GM04504 (cell line): ENCODE measurements at regions not wholly inside any gene's neighbourhood (a gene's known extent, or its start where the extent isn't known, plus 50 kb on each side); places are given as distances from the start of the nearest gene placed in this dataset.

Source experiments
- DNase-seq: peaks from one replicate; pipeline ENCODE4 v3.0.0-alpha.2; 2012; ENCODE audit warnings: low read depth

DNA sequence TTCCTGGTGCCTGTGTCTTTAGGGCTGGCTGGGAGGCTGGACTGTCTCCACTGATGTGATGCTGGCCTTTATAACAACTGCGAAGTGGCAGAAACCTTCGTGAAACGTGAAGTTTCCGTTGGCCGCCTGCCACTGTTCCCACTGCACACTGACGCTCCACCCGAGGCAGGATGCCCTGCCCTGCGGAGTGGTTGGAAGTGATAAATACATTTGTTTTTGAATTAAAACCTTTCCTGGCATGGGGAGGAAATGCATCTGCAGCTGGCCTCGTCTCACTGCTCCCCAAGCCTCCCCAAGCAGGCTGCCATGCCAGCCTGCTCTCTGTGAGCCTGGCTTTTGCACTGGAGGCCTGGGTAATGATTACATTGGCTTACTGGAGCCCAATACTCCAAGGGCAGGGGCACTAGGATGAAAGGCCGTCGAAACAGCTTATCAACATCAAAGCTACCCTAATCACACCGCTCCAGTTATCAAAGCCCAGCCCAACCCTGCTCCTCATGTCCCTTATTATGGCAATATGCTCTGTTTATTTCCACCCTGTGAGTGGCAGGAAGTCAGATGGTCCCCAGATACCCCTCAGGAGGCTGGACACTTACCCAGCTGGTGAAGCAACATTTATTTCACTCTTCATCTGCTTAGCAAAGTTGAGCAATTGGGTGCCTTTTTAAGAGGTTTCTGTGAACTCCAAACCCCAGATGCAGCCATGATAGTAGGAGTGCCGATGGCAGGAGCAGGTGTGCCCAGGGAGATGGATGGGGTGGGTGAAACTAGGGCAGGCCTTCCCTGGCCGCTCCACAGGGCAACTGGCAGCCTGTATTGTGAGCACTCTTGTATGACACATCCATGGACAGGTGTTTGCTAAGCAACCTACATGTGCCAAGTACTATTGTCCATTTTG, 97.4 kb upstream of the ITGA6 start:
- DNase-seq: no peak

DNA sequence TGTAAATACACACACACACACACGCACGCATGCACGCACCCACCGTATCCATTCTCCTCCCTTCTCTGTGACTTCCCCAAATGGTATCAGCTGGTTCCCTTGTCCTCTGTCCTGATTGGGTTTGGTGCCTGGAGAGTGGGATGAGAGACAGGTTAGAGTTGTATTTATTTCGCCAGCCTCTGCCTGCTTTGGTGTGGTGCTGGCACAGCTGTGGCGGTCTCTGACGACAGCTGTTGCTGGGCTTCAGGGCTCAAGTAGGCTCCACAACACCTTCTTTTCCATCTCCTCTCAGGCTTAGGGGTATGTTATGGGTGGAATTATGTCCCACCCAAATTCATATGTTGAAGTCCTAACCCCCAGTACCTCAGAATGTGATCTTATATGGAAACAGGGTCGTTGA, 94.9 kb upstream of the ITGA6 start:
- no peak for DNase-seq

DNA sequence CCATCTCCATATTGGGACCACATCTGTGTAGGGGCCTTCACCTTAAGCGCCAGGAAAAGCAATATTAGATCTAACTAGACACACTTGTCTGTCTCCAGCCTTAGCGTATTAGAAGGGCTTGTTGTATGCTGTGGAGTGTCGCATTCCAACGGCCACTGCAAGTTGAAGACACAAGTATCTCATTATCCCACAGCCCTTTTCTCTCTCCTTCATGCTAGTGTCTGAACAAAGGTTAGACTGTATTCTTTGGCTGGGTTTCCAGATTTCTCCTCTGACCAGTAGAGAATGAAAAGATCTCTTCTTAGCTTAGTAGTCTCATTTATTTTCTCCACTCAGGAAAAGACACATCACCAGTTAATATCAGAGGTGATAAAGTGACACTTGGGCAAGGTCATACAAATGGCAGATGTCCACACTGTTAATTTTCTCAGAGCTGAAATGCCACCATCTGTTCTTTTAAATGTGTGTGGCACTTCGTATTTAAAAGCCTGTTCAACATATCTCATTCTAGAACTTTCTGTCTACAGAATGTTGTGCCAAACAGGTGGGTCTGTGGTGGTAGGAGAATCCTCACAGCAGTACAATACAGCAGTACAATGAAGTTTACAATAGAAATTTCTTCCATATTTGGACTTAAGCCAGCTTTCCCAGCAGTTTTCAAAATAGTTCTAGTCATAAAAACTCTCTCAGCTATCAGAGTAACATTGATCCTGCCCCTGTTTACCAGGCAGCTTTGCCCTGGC, 94.0 kb upstream of the ITGA6 start:
- no peak for DNase-seq

DNA sequence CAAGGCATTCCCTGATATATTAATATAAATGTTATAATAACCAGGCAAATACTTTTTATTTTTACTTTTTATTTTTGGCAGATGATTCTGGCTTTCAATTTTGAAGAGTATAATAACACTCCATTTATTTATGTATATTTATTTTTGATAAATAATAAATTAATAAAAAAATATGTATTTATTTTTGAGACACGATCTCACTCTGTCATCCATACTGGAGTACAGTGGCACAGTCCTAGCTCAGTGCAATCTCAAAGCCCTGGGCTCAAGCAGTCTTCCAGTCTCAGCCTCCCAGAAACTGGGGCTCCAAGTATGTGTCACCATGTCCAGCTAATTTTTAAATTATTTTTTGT, 93.4 kb upstream of the ITGA6 start:
- DNase-seq: no peak

DNA sequence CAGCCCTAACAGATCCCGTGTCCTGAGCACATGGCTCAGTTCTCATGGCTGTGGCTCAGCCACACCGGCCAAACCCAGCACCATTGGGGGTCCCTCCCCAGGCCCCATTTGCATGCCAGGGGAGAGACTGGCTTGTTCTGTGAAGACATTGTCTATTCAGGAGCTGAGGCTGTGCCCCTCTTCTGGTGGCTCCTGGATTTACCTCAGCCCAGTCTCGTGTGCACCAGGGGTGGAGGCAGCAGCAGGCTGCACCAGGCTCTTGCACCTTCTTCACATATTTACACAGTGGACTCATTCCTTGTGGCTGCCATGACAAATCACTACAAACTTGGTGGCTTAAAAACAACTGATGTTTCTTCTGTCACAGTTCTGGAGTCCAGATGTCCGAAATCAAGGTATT, 92.4 kb upstream of the ITGA6 start:
- DNase-seq: no peak

DNA sequence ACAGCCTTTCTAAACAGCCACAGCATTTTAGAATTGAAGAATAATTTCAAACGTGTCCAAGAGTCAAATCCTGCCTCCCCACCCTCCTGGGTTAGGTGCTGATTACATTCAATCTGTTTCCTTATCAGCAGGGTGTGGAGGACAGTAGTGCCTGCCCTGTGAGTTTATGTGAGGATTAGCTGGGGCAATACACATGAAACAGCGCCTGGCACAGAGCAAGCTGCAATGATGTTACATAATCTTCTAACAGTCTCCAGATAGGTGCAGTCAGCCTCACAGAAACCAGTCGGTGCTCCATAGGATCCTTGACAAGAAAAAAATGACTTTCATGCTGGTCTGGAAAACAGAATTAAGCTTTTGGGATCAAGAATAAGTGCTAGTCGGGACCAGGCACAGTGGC, 91.7 kb upstream of the ITGA6 start:
- DNase-seq: no peak

DNA sequence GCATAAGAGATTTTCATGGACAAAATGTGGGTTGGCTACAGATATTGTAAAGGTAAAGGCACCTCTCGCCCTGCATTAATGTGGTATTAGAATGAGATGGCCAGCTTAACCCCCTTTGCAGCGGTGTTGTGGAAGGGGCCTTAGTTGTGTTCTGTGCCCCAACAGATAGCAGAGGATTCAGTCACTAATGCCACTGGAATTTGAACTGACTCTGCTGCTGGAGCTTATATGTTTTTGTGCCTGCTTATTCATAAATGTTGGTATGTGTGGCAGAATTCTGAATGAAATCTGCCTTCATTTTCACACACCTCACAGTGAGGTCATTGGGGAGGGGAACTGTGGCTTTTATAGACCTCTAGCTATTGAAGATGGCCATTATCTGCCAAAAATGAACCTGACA, 90.7 kb upstream of the ITGA6 start:
- DNase-seq: no peak

DNA sequence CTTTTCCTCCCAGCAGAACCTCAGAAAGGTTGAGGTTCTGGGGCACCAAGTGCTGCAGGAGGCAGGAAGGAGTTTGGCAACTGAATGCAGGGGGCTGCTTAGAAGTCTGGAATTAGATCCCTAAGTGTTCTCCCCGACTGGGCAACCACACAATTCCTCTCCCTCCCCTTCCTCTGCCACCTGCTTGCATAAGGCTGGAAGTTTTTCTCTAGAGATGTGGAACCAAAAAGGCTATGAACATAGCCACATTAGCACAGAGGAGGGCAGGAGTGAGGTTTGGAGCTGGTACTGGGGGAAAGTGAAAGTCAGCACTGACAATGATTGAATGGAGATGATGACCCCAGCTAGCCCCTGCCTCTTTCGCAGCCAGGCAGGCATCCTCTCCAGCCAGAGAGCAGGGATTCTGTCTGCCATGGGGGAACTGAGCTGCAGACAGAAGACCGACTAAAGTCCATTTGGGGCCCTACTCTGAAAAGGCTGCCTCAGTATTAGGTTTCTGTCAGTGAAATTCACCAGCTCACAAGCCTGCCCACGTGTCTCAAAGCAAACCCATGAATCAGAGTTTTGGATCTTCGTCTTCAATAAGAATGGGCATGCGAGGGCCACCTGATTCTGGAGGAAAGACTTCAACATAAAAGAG, 87.9 kb upstream of the ITGA6 start:
- DNase-seq: no peak

DNA sequence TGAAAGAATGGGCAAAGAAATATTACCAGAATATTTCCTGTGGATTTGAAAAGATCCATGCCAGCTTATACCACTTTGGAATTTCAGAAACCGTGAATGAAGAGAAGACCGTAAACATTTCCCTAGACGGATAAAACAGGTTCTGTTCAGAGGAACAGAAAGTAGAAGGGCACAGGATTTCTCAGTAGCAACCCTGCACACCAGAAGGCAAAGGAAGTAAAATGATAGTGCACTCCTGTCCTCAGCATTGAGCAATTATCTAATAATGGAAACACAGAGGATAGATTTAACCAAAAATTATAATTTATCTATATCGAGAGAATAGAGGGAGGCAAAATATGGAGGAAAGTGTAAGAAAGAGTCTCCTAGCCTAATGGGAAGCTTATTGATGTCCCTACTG, 87.0 kb upstream of the ITGA6 start:
- DNase-seq: no peak

DNA sequence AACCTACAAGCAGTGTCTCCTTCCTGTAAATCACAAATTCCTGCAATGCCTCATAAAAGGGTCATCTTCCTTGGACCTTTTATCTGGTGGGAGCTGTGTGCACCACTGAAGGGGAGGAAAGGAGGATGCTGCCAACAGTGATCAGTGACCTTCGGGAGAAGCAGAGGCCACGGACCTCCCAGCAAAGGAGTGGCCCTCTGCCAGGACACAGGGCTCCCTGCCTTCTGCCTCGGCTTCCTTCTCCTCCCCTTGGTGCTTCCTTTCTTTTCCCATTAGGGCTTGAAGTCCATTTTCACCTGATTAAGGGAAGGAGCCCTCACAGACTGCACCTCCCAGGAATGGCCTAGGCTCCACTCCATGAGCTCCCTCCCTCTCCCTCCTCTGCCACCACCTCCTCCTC, 85.3 kb upstream of the ITGA6 start:
- DNase-seq: no peak

DNA sequence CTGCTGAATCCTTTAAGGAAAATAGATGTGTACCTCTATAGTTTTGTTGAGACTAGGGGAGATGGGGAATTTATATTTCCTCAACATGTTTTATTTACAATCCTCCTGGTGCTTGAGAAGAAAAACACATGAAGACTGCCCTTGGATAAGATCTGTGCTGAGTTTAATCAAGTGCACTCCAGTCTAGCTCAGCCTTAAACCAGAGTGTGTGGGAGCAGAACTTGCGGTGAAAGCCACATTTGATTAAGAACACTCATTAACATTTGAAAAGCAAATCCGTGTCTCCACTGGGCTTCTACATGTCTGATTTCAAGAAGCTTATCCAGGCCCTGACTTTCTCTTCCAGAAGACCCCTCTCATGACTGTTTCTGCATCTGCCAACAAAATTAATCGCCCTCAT, 84.8 kb upstream of the ITGA6 start:
- no peak for DNase-seq

DNA sequence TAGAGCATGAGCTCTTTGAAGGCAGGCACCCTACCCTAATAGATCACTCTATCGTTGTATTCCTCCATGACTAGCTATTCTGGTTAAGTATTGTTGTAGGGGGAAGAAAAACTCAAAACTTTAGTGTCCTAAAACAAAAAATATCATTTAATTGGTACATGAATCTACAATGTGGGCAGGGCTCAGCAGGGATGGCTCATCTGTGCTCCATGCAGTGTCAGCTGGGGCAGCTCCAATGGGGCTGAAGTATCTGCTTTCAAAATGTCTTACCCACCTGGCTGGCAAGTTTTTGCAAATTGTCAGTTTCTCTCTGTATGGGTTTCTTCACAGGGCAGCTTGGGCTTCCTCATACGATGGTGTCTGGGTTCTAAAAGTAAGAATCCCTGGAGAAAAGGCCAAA, 83.2 kb upstream of the ITGA6 start:
- DNase-seq: no peak

DNA sequence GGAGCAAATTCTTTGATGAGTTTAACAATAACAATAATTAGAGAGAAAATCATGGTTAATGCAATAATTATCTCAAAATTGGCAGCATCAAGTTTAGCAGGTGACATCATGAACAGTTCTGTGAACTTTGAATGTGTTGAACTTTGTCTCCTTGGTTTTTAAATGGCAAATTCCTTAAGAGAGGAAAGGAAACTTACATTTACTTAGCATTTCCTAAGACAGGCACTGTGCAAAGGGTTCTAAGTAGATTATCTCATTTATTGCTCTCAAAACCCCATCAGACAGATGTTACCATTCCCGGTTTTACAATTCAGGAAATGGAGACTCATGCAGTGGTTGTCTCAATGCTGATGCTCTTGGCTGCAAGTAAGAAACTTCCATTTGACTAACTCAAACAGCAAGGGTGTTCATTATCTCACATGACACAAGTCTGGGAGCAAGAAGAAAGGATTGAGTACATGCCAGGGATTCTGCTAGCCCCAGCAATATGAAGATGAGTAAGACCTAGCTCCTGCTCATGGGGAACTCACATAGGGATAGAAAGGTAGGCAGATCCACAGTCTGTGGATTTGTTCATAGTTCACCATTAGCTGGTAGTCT, 81.3 kb upstream of the ITGA6 start:
- no peak for DNase-seq

DNA sequence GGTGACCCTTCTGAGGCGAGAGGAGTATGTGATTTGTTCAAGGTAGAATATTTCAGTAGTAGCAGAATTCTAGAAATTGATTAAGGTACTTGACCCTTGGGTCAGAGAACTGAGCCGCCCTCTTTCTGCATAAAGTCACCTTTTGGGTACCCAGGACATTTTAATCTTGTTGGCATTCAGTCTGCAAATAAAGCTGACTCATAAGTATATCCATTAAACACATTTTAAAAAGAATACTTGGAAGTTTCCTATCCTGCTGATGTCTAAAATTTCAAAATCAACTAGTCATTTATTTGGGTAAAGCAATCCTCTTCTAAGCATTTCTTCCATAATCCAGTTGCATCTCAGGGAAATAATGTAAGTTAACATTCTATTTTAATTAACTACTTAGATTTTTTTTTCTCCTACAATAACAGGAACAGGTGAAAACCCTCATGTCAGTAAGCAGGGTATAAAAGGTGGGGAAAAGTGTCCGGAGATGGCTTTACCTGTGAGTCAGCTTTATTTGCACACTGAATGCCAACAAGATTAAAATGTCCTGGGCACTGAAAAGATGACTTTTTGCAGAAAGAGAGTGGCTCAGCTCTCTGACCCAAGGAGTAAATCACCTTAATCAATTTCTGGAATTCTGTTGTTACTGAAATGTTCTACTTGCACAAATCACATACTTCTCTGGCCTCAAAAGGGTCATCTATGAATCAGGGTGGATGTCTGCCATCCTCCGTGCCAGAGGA, 78.7 kb upstream of the ITGA6 start:
- DNase-seq: no peak

DNA sequence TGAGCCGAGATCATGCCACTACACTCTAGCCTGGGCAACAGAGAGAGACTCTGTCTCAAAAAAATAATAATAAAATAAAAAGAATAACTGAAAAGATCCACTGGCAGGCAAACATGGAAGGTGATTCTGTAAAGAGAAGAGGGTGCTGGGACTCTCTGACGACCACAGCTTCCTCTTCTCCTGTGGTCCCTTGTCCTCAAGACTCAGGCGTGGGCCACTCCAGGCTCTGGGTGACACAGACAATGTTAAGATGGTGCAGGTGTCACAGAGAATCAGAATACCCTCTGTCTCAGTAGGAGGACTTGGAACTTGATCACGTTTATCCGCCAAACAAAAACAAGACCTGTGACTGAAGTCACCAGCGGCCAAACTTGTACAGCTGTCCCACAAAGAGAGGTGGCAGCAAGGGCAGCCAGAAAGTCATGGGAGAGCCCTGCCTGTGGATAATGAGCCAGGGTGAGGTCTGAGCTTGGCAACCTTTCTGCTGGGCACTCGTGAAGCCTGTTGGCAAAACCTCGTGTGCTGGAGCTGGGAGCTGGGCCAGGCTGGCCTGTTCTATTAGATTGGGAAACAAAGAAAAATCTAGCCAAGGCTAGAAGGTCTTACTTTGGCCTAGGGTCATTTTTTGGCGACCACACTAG, 76.4 kb upstream of the ITGA6 start:
- no peak for DNase-seq

DNA sequence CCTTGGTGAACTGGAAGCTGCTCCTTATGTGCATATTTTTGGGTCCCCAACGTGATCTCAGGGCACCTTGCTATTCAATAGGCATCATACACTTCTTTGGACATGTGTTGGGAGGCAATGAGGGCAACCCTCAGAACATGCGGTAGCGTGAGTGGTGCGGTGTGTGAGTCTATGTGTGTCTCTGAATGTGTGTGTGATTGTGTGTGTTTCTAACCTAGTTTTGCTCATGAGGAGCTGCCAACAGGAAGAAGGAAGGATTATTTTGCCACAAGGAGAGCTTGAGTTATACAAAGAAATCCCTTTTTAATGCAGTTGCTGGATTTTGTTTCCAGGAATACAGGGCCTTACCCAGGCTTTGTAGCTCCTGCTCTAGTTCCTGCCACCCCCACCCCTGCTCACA, 75.8 kb upstream of the ITGA6 start:
- no peak for DNase-seq

DNA sequence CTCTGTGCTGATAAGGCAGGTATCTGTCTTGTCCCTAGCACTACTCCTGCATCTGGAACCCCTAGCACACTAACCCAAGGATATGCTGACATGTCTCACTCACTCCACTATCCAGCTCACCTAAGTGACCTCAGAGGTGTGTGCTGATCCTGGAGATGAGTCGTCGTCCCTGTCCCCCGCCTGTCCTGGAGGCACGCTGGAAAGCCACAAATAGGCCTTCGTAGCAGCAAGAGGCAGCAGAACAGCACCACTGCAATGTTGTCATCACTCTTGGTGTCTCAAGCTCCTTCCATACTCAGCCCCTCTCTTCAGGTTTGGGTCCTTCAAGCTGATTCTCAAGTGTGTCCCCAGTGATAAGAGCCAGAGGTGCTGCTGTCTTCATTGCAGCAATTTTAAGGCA, 73.0 kb upstream of the ITGA6 start:
- no peak for DNase-seq

DNA sequence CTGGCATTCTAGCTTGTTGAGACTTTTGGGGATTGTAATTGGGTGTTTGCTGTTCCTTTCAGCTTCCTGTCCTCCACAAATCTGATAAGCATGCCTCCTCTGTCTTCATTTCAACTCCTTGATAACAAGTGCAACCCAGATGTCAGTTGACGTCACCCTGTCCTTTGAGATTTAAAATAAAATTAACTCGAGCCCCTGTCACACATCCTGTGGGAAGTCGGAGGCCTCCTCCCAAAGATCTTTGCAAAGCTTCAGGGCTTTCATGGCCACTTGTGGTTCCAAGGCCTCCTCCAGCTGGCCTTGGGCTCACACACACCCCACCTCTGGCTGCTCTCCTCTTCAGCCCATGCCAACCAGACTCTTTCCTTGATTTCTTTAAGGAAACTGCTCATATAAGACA, 69.9 kb upstream of the ITGA6 start:
- no peak for DNase-seq

DNA sequence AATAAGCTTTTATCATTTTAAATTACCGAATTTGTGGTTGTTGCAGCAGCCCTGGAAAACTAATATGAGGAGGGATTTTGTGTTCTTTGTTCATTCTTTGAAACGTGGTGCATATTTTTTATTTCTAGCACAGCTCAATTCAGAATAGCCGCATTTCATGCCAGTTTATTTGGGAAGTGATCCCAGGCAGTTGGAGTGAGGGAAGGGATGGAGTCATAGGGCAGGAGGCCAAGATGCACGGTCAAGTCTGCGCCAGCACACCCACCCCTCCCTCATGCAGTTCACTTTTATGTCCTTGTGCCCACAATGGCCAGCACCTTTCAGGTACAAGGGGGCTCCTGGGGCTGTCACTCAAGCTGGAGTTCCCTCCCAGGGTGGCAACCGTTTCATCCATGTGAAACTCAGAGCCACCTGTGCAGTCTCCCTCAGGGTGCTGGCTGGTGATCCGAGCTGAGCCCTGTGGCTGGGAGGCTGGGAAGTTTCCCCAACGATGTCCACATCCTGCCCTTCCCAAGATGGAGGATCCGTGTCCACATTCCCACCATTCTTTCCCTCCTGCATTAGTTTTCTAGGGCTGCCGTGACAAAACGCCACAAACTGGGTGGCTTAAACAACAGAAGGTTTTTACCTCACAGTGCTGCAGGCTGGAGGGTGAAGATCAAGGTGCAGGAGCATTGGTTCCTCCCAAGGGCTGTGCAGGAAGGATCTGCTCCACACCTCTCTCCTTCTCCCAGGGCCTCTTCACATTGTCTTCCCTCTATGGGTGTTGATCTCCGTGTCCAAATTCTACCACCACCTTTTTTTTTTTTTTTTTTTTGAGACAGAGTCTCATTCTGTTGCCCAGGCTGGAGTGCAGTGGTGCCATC, 68.5 kb upstream of the ITGA6 start:
- no peak for DNase-seq

DNA sequence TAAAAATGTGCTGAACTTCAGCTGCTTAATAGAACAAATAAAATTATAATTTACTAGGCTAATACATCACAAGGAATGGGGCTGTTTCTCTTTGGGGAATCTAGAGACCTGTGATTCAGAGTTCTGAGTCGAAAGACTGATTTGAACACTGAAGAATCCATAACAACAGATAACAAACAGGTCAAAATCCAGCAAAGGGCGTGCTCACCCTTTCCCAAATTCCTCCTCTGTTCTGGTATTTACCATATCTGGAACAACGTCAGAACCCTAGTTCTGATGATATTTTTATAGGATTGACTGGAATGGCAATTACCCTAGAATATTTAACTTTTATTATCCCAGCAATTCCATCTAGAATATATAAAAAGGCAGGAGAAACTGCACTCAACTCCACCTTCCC, 66.0 kb upstream of the ITGA6 start:
- DNase-seq: no peak

DNA sequence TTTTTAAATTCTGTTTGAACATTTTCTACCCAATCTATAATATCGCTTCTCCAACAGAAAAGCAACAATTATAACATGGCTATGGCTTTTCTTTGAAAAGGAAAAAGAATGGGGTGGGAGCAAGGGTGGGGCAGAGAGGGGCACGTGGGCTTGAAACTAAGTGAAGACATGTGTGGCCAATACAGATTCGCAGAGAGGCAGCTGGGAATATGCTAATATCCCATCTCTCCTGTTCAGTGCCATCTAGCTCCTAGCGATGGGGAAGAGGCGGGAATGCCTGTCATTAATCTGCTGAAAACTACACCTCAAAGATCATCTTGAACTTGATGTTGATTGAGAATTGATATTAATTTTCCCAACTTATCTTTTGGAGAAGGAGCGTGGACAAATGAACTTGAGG, 65.5 kb upstream of the ITGA6 start:
- DNase-seq: no peak
